Keratinocyte (primary cell): ENCODE measurements at regions not wholly inside any gene's neighbourhood (a gene's known extent, or its start where the extent isn't known, plus 50 kb on each side); places are given as distances from the start of the nearest gene placed in this dataset.

Experiments
- EZH2 ChIP-seq: IDR thresholded peaks from one replicate; pipeline ENCODE4 v1.6.1; 2012; ENCODE audit warnings: inconsistent platforms, mild to moderate bottlenecking, low read length, moderate library complexity
- TF ChIP-seq, protein P1 (sequence below), 3 experiments: IDR thresholded peaks in 1 of 3; conservative IDR thresholded peaks in 1 of 3; optimal IDR thresholded peaks in 1 of 3; 2 replicates in 2 of 3; 3 replicates in 1 of 3; pipeline versions ENCODE3 to v1.5.1; 2011; ENCODE audit warnings: low read length in 3 of 3, mild to moderate bottlenecking in 3 of 3, moderate library complexity in 2 of 3, control low read depth in 1 of 3, inconsistent platforms in 1 of 3; ENCODE audit not compliant: insufficient read depth in 2 of 3; ENCODE audit errors: extremely low read depth in 1 of 3

DNA sequence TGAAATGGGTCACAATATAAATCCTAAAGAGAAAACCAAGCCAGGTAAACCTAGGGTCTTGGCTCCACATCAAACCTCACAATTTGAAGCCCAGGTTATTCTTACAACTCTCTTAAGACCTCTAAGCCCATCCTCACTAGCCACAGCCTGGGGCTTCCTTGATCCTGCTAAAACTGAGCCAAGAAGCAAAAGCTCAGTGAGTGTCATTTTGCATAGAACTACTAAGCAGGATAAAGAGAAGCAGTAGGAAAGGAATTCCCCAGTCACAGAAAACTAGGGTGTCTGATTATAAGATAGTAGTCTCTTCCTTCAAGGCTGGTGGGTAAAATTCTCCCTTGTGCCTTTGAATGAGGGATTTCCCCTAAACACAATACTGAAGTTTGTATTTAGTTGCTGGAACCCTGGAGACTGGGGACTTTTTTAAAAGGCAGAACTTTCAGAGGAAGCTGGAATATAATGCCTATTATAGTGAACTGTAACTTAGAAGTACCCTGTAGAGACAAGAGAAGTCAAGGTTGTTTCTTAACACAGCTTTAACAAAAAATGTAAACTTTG, 196.6 kb upstream of the KIAA1217 start:
- TF ChIP-seq, protein P1, sequence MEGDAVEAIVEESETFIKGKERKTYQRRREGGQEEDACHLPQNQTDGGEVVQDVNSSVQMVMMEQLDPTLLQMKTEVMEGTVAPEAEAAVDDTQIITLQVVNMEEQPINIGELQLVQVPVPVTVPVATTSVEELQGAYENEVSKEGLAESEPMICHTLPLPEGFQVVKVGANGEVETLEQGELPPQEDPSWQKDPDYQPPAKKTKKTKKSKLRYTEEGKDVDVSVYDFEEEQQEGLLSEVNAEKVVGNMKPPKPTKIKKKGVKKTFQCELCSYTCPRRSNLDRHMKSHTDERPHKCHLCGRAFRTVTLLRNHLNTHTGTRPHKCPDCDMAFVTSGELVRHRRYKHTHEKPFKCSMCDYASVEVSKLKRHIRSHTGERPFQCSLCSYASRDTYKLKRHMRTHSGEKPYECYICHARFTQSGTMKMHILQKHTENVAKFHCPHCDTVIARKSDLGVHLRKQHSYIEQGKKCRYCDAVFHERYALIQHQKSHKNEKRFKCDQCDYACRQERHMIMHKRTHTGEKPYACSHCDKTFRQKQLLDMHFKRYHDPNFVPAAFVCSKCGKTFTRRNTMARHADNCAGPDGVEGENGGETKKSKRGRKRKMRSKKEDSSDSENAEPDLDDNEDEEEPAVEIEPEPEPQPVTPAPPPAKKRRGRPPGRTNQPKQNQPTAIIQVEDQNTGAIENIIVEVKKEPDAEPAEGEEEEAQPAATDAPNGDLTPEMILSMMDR (optimal IDR thresholded peaks at IDR 0.05 in 1 of 3, IDR thresholded peaks at IDR 0.05 in 1 of 3, conservative IDR thresholded peaks at IDR 0.05 in 1 of 3; ENCODE audit: extremely low read depth in 1 of 3, insufficient read depth in 2 of 3, low read length in 3 of 3), result no peak
- no peak for TF ChIP-seq EZH2
